NB4 (cell line): ENCODE measurements at regions not wholly inside any gene's neighbourhood (a gene's known extent, or its start where the extent isn't known, plus 50 kb on each side); places are given as distances from the start of the nearest gene placed in this dataset.

Source experiments
- TF ChIP-seq, protein P1 (sequence below): IDR thresholded peaks from one replicate; pipeline ENCODE4 v1.5.1; 2012; ENCODE audit warnings: low read depth, low read length
- TF ChIP-seq, protein P2 (sequence below): IDR thresholded peaks from 2 replicates; pipeline ENCODE4 v1.6.1; 2011; ENCODE audit warnings: low read depth, low read length

DNA sequence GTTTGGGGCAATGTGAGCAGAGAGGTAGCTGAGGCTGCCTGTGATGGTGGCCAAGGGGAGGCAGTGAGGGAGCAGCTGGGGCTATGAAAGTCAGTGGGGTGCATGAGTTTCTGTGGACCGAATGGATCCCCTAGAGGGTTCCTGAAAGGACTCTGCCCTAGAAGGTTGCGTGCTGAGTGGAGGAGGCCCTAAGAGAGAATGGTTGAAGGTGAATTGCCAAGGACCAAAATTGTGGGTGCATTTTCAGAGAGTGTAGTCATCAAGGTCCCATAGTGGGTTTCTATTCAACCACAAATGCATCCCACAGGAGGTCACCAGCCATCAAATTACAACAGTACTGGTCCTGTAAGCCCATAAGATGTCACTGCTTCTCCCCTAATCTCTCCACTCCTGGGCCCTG lies 298.3 kb downstream of the CDK5RAP2 start:
- TF ChIP-seq, protein P1, sequence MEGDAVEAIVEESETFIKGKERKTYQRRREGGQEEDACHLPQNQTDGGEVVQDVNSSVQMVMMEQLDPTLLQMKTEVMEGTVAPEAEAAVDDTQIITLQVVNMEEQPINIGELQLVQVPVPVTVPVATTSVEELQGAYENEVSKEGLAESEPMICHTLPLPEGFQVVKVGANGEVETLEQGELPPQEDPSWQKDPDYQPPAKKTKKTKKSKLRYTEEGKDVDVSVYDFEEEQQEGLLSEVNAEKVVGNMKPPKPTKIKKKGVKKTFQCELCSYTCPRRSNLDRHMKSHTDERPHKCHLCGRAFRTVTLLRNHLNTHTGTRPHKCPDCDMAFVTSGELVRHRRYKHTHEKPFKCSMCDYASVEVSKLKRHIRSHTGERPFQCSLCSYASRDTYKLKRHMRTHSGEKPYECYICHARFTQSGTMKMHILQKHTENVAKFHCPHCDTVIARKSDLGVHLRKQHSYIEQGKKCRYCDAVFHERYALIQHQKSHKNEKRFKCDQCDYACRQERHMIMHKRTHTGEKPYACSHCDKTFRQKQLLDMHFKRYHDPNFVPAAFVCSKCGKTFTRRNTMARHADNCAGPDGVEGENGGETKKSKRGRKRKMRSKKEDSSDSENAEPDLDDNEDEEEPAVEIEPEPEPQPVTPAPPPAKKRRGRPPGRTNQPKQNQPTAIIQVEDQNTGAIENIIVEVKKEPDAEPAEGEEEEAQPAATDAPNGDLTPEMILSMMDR = no peak
- TF ChIP-seq, protein P2, sequence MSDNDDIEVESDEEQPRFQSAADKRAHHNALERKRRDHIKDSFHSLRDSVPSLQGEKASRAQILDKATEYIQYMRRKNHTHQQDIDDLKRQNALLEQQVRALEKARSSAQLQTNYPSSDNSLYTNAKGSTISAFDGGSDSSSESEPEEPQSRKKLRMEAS = no peak
